Fibroblast of the aortic adventitia (primary cell): ENCODE measurements at regions not wholly inside any gene's neighbourhood (a gene's known extent, or its start where the extent isn't known, plus 50 kb on each side); places are given as distances from the start of the nearest gene placed in this dataset.

Source experiments
- DNase-seq: peaks from one replicate; pipeline ENCODE4 v3.0.0-alpha.2; 2010; ENCODE audit warnings: low read depth
- H3K4me3 ChIP-seq: 2 replicates; pipeline ENCODE4 v1.5.1; 2011; ENCODE audit warnings: low read depth, mild to moderate bottlenecking, control low read depth, low read length, moderate library complexity
- TF ChIP-seq, protein P1 (sequence below): IDR thresholded peaks from 2 replicates; pipeline ENCODE4 v1.5.1; 2011; ENCODE audit warnings: mild to moderate bottlenecking, low read length, control low read depth, inconsistent platforms; ENCODE audit not compliant: insufficient read depth

DNA sequence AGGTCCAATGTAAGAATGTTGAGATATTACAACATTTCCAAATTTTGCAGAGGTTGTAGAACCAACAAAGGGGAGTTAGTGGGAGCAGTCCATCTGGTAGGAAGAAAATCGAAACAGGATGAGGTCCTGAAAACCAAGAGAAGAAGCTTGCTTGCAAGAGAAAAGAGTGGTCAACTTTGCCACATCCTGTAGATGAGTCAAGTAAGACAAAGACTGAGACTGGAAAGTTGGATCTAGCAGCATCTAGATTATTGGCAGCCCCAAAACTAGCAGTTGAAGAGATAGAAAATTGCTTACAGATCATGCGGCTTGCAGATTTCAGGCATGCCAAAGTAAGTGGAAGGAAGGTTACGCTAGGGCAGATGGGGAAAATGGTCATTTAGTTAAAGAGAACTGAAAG, 378.9 kb downstream of the GRB14 start:
- no peak for DNase-seq
- H3K4me3 ChIP-seq: no peak overlapping the region
- TF ChIP-seq, protein P1, sequence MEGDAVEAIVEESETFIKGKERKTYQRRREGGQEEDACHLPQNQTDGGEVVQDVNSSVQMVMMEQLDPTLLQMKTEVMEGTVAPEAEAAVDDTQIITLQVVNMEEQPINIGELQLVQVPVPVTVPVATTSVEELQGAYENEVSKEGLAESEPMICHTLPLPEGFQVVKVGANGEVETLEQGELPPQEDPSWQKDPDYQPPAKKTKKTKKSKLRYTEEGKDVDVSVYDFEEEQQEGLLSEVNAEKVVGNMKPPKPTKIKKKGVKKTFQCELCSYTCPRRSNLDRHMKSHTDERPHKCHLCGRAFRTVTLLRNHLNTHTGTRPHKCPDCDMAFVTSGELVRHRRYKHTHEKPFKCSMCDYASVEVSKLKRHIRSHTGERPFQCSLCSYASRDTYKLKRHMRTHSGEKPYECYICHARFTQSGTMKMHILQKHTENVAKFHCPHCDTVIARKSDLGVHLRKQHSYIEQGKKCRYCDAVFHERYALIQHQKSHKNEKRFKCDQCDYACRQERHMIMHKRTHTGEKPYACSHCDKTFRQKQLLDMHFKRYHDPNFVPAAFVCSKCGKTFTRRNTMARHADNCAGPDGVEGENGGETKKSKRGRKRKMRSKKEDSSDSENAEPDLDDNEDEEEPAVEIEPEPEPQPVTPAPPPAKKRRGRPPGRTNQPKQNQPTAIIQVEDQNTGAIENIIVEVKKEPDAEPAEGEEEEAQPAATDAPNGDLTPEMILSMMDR: no peak

DNA sequence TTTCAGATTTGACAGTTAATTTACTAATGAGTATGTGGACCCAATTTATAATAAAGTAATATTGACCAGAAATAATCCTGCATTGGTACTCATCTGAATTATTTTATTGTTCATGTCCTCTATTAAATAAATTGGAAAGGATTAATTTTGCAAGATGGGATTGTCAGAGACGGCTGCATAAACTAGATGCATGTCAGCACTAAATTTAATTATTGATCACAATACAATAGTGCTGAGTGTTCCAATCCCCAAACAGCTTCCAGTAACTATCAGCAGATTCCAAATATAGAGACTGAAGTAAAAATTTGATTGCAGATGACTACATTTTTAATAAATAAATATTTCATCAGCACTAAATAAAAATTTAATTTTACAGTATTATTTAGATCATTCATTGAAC, 387.2 kb downstream of the GRB14 start:
- H3K4me3 ChIP-seq: no peak overlapping the region
- TF ChIP-seq, protein P1: no peak
- DNase-seq: no peak

DNA sequence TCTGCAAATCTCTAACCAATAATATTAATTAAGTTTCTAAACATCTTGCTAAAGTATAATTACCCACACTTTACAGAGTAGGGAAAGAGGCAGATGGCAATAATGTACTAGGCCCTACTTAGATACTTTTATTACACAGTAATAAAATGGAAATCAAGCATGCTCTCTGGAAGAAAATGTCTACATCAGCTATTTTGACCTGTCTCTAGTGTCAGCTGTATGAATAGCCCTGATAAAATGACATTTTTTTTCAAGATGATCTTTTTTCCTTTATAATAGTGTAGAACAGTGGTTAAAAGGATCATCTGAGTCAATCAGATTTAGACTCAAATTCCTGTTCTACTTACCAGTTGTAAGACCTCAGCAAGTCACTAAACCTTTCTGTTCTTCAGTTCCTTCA, 397.3 kb downstream of the GRB14 start:
- TF ChIP-seq, protein P1: no peak
- H3K4me3 ChIP-seq: no peak overlapping the region
- DNase-seq: no peak

DNA sequence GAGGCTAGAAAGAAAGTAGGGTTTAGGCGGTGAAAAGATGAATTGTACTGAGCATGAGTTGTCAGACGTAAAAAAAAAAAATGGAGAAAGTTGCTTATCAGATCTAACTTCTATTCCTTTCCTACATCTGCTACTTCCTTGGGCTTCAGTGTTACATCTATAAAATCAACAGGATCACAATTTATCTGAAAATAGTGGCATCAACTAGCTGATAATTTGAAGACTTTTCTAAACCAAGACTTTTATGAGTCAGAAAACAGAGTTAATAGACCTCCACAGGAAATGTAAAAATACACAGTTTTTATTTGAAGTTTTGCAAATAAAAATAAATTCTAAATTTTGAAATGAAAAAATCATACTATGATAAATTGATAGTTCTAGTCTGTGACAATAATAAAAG, 399.8 kb downstream of the GRB14 start:
- no peak for DNase-seq
- H3K4me3 ChIP-seq: no peak overlapping the region
- TF ChIP-seq, protein P1: no peak

DNA sequence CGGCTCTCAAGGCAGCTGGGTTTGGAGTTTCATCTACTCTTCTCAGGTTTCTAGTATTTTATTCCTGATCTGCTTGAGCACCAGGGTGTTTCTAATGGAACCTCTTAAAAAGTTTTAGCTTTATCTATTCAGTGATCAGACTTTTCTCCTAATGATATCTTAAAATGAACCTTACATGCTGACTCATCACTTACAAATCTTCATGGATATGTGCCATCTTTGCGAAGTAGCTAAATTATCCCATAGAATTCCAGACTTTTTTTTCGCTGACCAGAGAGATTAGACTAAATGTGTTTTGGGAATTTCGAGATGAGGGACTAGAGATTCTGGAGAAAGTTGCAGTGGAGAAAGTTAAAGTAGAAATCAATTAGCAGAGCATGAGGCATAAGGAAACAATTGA, 401.0 kb downstream of the GRB14 start:
- no peak for DNase-seq
- TF ChIP-seq, protein P1: no peak
- no peak overlapping the region for H3K4me3 ChIP-seq

DNA sequence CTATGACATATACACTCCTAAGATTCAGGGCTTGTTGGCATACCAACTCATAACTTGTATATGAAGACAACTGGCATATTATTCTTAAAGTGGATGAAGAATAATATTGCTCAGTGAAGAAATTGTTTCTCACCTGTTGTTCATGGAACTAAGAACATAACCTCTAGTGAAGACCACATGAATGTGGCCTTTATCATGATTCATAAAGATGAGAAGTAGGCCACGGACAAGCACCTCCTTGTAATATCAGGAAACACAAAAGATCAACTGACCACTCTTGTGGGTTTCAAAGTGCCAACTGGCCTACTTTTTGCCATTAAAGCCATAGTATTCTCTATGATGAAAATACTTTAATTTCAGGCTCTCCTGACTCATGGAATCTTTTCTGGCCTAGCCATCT, 407.4 kb downstream of the GRB14 start:
- DNase-seq: no peak
- TF ChIP-seq, protein P1: no peak
- no peak overlapping the region for H3K4me3 ChIP-seq

DNA sequence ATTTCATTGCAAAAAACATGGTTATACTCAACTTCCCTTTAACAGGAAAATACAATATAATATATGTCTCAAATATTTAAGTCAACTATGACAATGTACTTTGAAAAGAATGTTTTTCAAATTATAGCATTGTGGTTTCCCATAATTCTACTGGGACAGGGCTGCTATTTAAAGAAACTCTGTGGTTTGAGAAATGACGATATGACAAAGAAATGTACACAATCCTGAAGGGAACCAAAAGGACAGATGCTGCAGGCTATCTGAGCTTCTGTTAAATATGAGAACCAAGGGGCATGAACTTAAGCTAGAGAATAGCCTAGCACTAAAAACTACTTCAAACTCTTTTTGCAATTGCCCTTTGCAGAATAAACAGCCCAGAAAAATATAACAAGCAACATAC, 415.9 kb downstream of the GRB14 start:
- TF ChIP-seq, protein P1: no peak
- DNase-seq: peak; percentile 16
- no peak overlapping the region for H3K4me3 ChIP-seq
